OCI-LY1 (cell line): ENCODE measurements at regions not wholly inside any gene's neighbourhood (a gene's known extent, or its start where the extent isn't known, plus 50 kb on each side); places are given as distances from the start of the nearest gene placed in this dataset.

ENCODE experiments used
- EZH2 ChIP-seq: fragments of 200-600 bp; sonication (generic), shearing (Covaris generic); IDR thresholded peaks from 2 replicates; pipeline ENCODE4 v1.8.0; 2017; ENCODE audit warnings: borderline replicate concordance, mixed run types, mild to moderate bottlenecking, antibody characterized with exemption, low read length, moderate library complexity, mixed read lengths
- TF ChIP-seq, protein P1 (sequence below): fragments of 200-600 bp; sonication (generic), shearing (Covaris generic); IDR thresholded peaks from 2 replicates; pipeline ENCODE4 v1.5.1; 2017; ENCODE audit warnings: mild to moderate bottlenecking, antibody characterized with exemption, low read length, moderate library complexity, mixed read lengths

DNA sequence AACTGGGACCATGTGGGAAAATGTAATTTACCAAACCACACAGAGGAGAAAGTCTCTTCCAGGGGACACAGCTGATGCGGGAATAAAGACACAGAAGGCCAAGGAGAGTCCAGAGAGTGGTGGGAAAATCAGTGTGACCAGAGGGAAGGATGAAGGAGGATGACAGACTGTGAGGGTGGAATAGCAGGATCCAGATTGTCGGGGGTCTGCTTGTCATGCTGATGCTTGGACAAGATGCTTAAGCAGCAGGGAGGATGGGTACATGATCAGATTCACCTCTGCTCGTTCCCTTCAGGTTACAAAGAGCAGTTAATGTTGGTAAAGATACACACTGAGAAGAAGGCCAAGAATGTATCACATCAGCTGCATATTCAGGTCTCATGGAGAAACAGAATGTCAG is 117.1 kb upstream of the ZNF644 start:
- no peak for TF ChIP-seq EZH2
- TF ChIP-seq, protein P1, sequence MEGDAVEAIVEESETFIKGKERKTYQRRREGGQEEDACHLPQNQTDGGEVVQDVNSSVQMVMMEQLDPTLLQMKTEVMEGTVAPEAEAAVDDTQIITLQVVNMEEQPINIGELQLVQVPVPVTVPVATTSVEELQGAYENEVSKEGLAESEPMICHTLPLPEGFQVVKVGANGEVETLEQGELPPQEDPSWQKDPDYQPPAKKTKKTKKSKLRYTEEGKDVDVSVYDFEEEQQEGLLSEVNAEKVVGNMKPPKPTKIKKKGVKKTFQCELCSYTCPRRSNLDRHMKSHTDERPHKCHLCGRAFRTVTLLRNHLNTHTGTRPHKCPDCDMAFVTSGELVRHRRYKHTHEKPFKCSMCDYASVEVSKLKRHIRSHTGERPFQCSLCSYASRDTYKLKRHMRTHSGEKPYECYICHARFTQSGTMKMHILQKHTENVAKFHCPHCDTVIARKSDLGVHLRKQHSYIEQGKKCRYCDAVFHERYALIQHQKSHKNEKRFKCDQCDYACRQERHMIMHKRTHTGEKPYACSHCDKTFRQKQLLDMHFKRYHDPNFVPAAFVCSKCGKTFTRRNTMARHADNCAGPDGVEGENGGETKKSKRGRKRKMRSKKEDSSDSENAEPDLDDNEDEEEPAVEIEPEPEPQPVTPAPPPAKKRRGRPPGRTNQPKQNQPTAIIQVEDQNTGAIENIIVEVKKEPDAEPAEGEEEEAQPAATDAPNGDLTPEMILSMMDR: no peak
